ENCODE measurements at regions not wholly inside any gene's neighbourhood (a gene's known extent, or its start where the extent isn't known, plus 50 kb on each side); places are given as distances from the start of the nearest gene placed in this dataset.

- Histone ChIP-seq H3K27me3 (ENCODE audit: insufficient read depth, low read depth) (no peaks in the 10 kb centered on the region), H3K9ac (no peak overlapping the region), H3K79me2 (ENCODE audit: insufficient read depth, low read depth) (no peaks in the 10 kb centered on the region), H3K27ac (no peak overlapping the region), H4K20me1 (ENCODE audit: insufficient read depth) (no peaks in the 10 kb centered on the region), H2AFZ (ENCODE audit: low read depth) (no peak overlapping the region), H3K4me1 (ENCODE audit: low read depth, poor library complexity, severe bottlenecking) (no peaks in the 10 kb centered on the region), H3K4me2 (no peak overlapping the region), H3K36me3 (ENCODE audit: insufficient read depth) (no peaks in the 10 kb centered on the region), H3K4me3 (IDR thresholded peaks at IDR 0.05; ENCODE audit: insufficient read depth, low read depth, low read length) (no peak overlapping the region)
- TF ChIP-seq, protein P1, sequence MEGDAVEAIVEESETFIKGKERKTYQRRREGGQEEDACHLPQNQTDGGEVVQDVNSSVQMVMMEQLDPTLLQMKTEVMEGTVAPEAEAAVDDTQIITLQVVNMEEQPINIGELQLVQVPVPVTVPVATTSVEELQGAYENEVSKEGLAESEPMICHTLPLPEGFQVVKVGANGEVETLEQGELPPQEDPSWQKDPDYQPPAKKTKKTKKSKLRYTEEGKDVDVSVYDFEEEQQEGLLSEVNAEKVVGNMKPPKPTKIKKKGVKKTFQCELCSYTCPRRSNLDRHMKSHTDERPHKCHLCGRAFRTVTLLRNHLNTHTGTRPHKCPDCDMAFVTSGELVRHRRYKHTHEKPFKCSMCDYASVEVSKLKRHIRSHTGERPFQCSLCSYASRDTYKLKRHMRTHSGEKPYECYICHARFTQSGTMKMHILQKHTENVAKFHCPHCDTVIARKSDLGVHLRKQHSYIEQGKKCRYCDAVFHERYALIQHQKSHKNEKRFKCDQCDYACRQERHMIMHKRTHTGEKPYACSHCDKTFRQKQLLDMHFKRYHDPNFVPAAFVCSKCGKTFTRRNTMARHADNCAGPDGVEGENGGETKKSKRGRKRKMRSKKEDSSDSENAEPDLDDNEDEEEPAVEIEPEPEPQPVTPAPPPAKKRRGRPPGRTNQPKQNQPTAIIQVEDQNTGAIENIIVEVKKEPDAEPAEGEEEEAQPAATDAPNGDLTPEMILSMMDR (conservative IDR thresholded peaks at IDR 0.05; ENCODE audit: low read depth, low read length) = no peak
These were observed 63.2 kb upstream of the FOXN3 start for GRCh38 chr14:89480278-89480677.

- H3K9ac ChIP-seq = no peak overlapping the region
- H3K27ac ChIP-seq = no peak overlapping the region
- H3K4me1 ChIP-seq (ENCODE audit: low read depth, poor library complexity, severe bottlenecking) = no peaks in the 10 kb centered on the region
- TF ChIP-seq, protein P1 (conservative IDR thresholded peaks at IDR 0.05; ENCODE audit: low read depth, low read length) = no peak
- H4K20me1 ChIP-seq (ENCODE audit: insufficient read depth) = no peaks in the 10 kb centered on the region
- no peaks in the 10 kb centered on the region for H3K36me3 ChIP-seq (ENCODE audit: insufficient read depth)
- H3K79me2 ChIP-seq (ENCODE audit: insufficient read depth, low read depth) = no peaks in the 10 kb centered on the region
- H3K27me3 ChIP-seq (ENCODE audit: insufficient read depth, low read depth) = no peaks in the 10 kb centered on the region
- H3K4me3 ChIP-seq (IDR thresholded peaks at IDR 0.05; ENCODE audit: insufficient read depth, low read depth, low read length) = no peak overlapping the region
- H3K4me2 ChIP-seq = no peak overlapping the region
- no peak overlapping the region for H2AFZ ChIP-seq (ENCODE audit: low read depth)
These were observed 62.8 kb upstream of the FOXN3 start for GRCh38 chr14:89479802-89480201.

DNA sequence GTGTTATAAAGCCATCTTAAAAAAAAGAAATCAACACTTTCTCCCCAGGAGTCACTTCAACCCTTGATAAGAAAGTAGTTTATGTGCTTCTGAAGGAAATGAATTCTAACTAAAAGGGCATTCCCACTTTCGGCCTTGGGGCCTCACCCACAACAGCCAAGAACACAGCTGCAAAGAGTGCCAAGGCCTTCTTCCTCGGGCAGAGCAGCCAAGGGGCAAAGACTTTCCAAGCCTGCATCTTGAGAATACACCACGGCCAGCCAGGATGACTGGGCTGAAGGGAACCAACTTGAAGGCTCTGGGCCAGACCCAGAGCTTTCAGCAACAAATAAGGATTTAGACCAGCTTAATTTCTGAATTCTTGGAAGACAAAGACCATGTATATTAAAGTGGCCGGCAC is 60.4 kb upstream of the FOXN3 start:
- no peak overlapping the region for H2AFZ ChIP-seq (ENCODE audit: low read depth)
- no peaks in the 10 kb centered on the region for H3K27me3 ChIP-seq (ENCODE audit: insufficient read depth, low read depth)
- H3K4me2 ChIP-seq = no peak overlapping the region
- H3K4me3 ChIP-seq (IDR thresholded peaks at IDR 0.05; ENCODE audit: insufficient read depth, low read depth, low read length) = no peak overlapping the region
- no peaks in the 10 kb centered on the region for H3K36me3 ChIP-seq (ENCODE audit: insufficient read depth)
- TF ChIP-seq, protein P1 (conservative IDR thresholded peaks at IDR 0.05; ENCODE audit: low read depth, low read length) = no peak
- H3K9ac ChIP-seq = no peak overlapping the region
- H3K27ac ChIP-seq = no peak overlapping the region
- no peaks in the 10 kb centered on the region for H3K4me1 ChIP-seq (ENCODE audit: low read depth, poor library complexity, severe bottlenecking)
- H4K20me1 ChIP-seq (ENCODE audit: insufficient read depth) = no peaks in the 10 kb centered on the region
- H3K79me2 ChIP-seq (ENCODE audit: insufficient read depth, low read depth) = no peaks in the 10 kb centered on the region

- Histone ChIP-seq H3K36me3 (ENCODE audit: insufficient read depth) (no peaks in the 10 kb centered on the region), H3K27ac (no peak overlapping the region), H3K27me3 (ENCODE audit: insufficient read depth, low read depth) (no peaks in the 10 kb centered on the region), H2AFZ (ENCODE audit: low read depth) (no peak overlapping the region), H3K4me3 (IDR thresholded peaks at IDR 0.05; ENCODE audit: insufficient read depth, low read depth, low read length) (no peak overlapping the region), H3K4me1 (ENCODE audit: low read depth, poor library complexity, severe bottlenecking) (no peaks in the 10 kb centered on the region), H3K9ac (no peak overlapping the region), H3K4me2 (no peak overlapping the region), H3K79me2 (ENCODE audit: insufficient read depth, low read depth) (no peaks in the 10 kb centered on the region), H4K20me1 (ENCODE audit: insufficient read depth) (no peaks in the 10 kb centered on the region)
- TF ChIP-seq, protein P1 (conservative IDR thresholded peaks at IDR 0.05; ENCODE audit: low read depth, low read length) = no peak
These were observed 59.4 kb upstream of the FOXN3 start for GRCh38 chr14:89476354-89476896.
